GM11168 (cell line): ENCODE measurements at regions not wholly inside any gene's neighbourhood (a gene's known extent, or its start where the extent isn't known, plus 50 kb on each side); places are given as distances from the start of the nearest gene placed in this dataset.

Source experiments
- in situ Hi-C: fragments of 300-500 bp; cut with MboI; formaldehyde crosslinking; loops from one replicate; pipeline ENCODE4 v1.12.0; 2022; ENCODE audit warnings: low sequenced_read_pairs; ENCODE audit not compliant: unreplicated experiment

GRCh38 chr10:3949711-3950110, 164.7 kb upstream of the KLF6 start:
- in situ Hi-C loops = loop anchor here (5.0 kb wide), 1 partner anchor 167 kb away; no protein-coding TSS in a partner anchor

- in situ Hi-C loops = loop anchor here (5.0 kb wide), 1 partner anchor 167 kb away; no protein-coding TSS in a partner anchor
These were observed 163.8 kb upstream of the KLF6 start for GRCh38 chr10:3948843-3949242.

- in situ Hi-C loops = loop anchor here (5.0 kb wide), 1 partner anchor 164 kb away; no protein-coding TSS in a partner anchor
These were observed 161.5 kb upstream of the KLF6 start for GRCh38 chr10:3946234-3947229.

GRCh38 chr10:3945026-3945425, 160.0 kb upstream of the KLF6 start:
- in situ Hi-C loops = loop anchor here (5.0 kb wide), 1 partner anchor 163 kb away; no protein-coding TSS in a partner anchor

GRCh38 chr10:3944591-3944990, 159.6 kb upstream of the KLF6 start:
- in situ Hi-C loops = no loop called here

GRCh38 chr10:3943695-3944257, 158.8 kb upstream of the KLF6 start:
- in situ Hi-C loops = no loop called here

GRCh38 chr10:3942937-3943489, 158.0 kb upstream of the KLF6 start:
- in situ Hi-C loops = no loop called here

GRCh38 chr10:3941676-3942075, 156.7 kb upstream of the KLF6 start:
- in situ Hi-C loops = no loop called here

GRCh38 chr10:3936422-3937040, 151.5 kb upstream of the KLF6 start:
- in situ Hi-C loops = no loop called here

GRCh38 chr10:3935933-3936359, 150.9 kb upstream of the KLF6 start:
- in situ Hi-C loops = no loop called here

GRCh38 chr10:3935141-3935540, 150.1 kb upstream of the KLF6 start:
- in situ Hi-C loops = no loop called here

- in situ Hi-C loops = no loop called here
These were observed 148.7 kb upstream of the KLF6 start for GRCh38 chr10:3933733-3934132.

GRCh38 chr10:3932597-3933375, 147.8 kb upstream of the KLF6 start:
- in situ Hi-C loops = no loop called here

- in situ Hi-C loops = no loop called here
These were observed 146.9 kb upstream of the KLF6 start for GRCh38 chr10:3931901-3932300.

- in situ Hi-C loops = no loop called here
These were observed 146.2 kb upstream of the KLF6 start for GRCh38 chr10:3931224-3931623.

GRCh38 chr10:3928569-3928968, 143.6 kb upstream of the KLF6 start:
- in situ Hi-C loops = no loop called here

- in situ Hi-C loops = no loop called here
These were observed 143.1 kb upstream of the KLF6 start for GRCh38 chr10:3928078-3928477.

- in situ Hi-C loops = no loop called here
These were observed 141.9 kb upstream of the KLF6 start for GRCh38 chr10:3926675-3927525.

GRCh38 chr10:3926258-3926657, 141.2 kb upstream of the KLF6 start:
- in situ Hi-C loops = no loop called here
